ENCODE measurements at regions not wholly inside any gene's neighbourhood (a gene's known extent, or its start where the extent isn't known, plus 50 kb on each side); places are given as distances from the start of the nearest gene placed in this dataset.

GRCh38 chr2:133756833-133757232 lies 188.6 kb upstream of the NCKAP5 start:
- H2BK15ac ChIP-seq (ENCODE audit: low read length) = no peak overlapping the region
- no peak overlapping the region for H3K14ac ChIP-seq (ENCODE audit: insufficient read length)
- no peaks in the 10 kb centered on the region for H4K20me1 ChIP-seq (replicated peaks in 1 of 2; ENCODE audit: control insufficient read depth in 1 of 2, insufficient read depth in 2 of 2, low read length in 2 of 2)
- no peak overlapping the region for H3K4ac ChIP-seq (replicated peaks; ENCODE audit: insufficient read length, low read depth, low read length)
- no peak overlapping the region for H2AFZ ChIP-seq (ENCODE audit: low read length)
- H3K4me1 ChIP-seq (replicated peaks in 1 of 4; ENCODE audit: control insufficient read depth in 3 of 4, insufficient read depth in 4 of 4, low read length in 3 of 4) = no peaks in the 10 kb centered on the region; a peak in 2 of 7 replicates
- H3K56ac ChIP-seq (replicated peaks; ENCODE audit: insufficient read length, low read depth, low read length) = no peak overlapping the region
- no peaks in the 10 kb centered on the region for H3K79me2 ChIP-seq (ENCODE audit: control insufficient read depth in 1 of 2, insufficient read depth in 2 of 2, low read length in 2 of 2)
- H3K36me3 ChIP-seq (ENCODE audit: control insufficient read depth in 2 of 4, insufficient read depth in 4 of 4, low read length in 3 of 4) = no peaks in the 10 kb centered on the region
- H2BK20ac ChIP-seq (ENCODE audit: low read length) = no peak overlapping the region
- H4K5ac ChIP-seq (ENCODE audit: insufficient read length, low read depth, low read length) = no peak overlapping the region
- no peak overlapping the region for H2AK5ac ChIP-seq (ENCODE audit: low read depth, low read length)
- no peak overlapping the region for H4K91ac ChIP-seq (replicated peaks; ENCODE audit: insufficient read length, low read length)
- no peak overlapping the region for H2BK120ac ChIP-seq (replicated peaks; ENCODE audit: low read depth, low read length)
- H3K23ac ChIP-seq (ENCODE audit: insufficient read length) = no peak overlapping the region
- no peak overlapping the region for H3K4me2 ChIP-seq (ENCODE audit: insufficient read depth in 1 of 2, low read depth in 2 of 2, low read length in 2 of 2)
- H3K23me2 ChIP-seq (ENCODE audit: low read depth, low read length) = no peaks in the 10 kb centered on the region
- TF ChIP-seq JUND (IDR thresholded peaks at IDR 0.05; ENCODE audit: low read length) (no peak), POLR2A (IDR thresholded peaks at IDR 0.05; ENCODE audit: control extremely low read depth in 1 of 2, low read depth in 2 of 2, low read length in 2 of 2) (no peak), SAP30 (IDR thresholded peaks at IDR 0.05; ENCODE audit: insufficient read depth, insufficient replicate concordance, low read length) (no peak), RXRA (IDR thresholded peaks at IDR 0.05; ENCODE audit: insufficient read depth, low read depth, low read length) (no peak), PHF8 (conservative IDR thresholded peaks at IDR 0.05; ENCODE audit: low read depth, low read length) (no peak)
- H3K18ac ChIP-seq (ENCODE audit: extremely low read depth, low read length) = no peak overlapping the region
- no peak overlapping the region for H2BK12ac ChIP-seq (ENCODE audit: low read depth, low read length)
- H3K9ac ChIP-seq (replicated peaks in 1 of 4; ENCODE audit: extremely low read depth in 1 of 4, low read depth in 3 of 4, low read length in 3 of 4) = no peak overlapping the region
- WGBS, 2 experiments (ENCODE audit: extremely low coverage in 1 of 2, insufficient coverage in 1 of 2, insufficient read length in 1 of 2, insufficient replicate concordance in 2 of 2, low coverage in 1 of 2, low lambda C conversion rate in 2 of 2, missing lambda C conversion rate in 1 of 2) = 88% methylated on average over 1 of the region's 1 CpG; no CpG with 5 or more reads in 1 of the 2 experiments
- DNase-seq (ENCODE audit: low read depth in 1 of 2, low spot score in 2 of 2) = no peak
- no peak overlapping the region for H3K27ac ChIP-seq (ENCODE audit: low read depth, low read length)
- CTCF ChIA-PET (ENCODE audit: partially characterized antibody) = no interaction called here
- no peaks in the 10 kb centered on the region for H3K27me3 ChIP-seq (replicated peaks in 1 of 4; ENCODE audit: control insufficient read depth in 3 of 4, extremely low read depth in 1 of 4, insufficient read depth in 3 of 4, low read length in 3 of 4)
- no peak overlapping the region for H2BK5ac ChIP-seq (ENCODE audit: low read depth, low read length)
- no peaks in the 10 kb centered on the region for H3K9me3 ChIP-seq (ENCODE audit: insufficient read depth in 2 of 2, low read depth in 1 of 2, low read length in 1 of 2)
- H3K79me1 ChIP-seq (ENCODE audit: low read depth, low read length) = no peaks in the 10 kb centered on the region
- H4K8ac ChIP-seq (ENCODE audit: extremely low read depth, insufficient read depth, low read length) = no peak overlapping the region
- H3K4me3 ChIP-seq (ENCODE audit: extremely low read depth in 1 of 4, insufficient read depth in 2 of 4, low read depth in 3 of 4, low read length in 4 of 4) = no peak overlapping the region
- POLR2A ChIA-PET (ENCODE audit: partially characterized antibody) = no interaction called here
- FAIRE-seq = no peak

Measured in H1 (cell line).